Chondrocyte (in vitro differentiated cells): ENCODE measurements at regions not wholly inside any gene's neighbourhood (a gene's known extent, or its start where the extent isn't known, plus 50 kb on each side); places are given as distances from the start of the nearest gene placed in this dataset.

Experiments used
- DNase-seq: peaks from one replicate; pipeline ENCODE4 v3.0.0; 2021; ENCODE audit warnings: mixed read lengths, low spot score
- H3K27ac Mint-ChIP-seq: one replicate; pipeline ENCODE4 v1.8.0; 2021; ENCODE audit warnings: mild to moderate bottlenecking, moderate library complexity, mixed read lengths; ENCODE audit not compliant: unreplicated experiment
- H3K27me3 Mint-ChIP-seq: 2 replicates; pipeline ENCODE4 v1.8.0; 2021; ENCODE audit warnings: low read depth, mixed read lengths
- H3K36me3 Mint-ChIP-seq: 2 replicates; pipeline ENCODE4 v1.8.0; 2021; ENCODE audit warnings: low read depth, mixed read lengths
- H3K4me1 Mint-ChIP-seq: 2 replicates; pipeline ENCODE4 v1.8.0; 2021; ENCODE audit warnings: low read depth, mild to moderate bottlenecking, mixed read lengths
- H3K4me3 Mint-ChIP-seq: one replicate; pipeline ENCODE4 v1.8.0; 2021; ENCODE audit warnings: mild to moderate bottlenecking, moderate library complexity, mixed read lengths; ENCODE audit not compliant: unreplicated experiment
- H3K9me3 Mint-ChIP-seq: 2 replicates; pipeline ENCODE4 v1.8.0; 2021; ENCODE audit warnings: low read depth, mixed read lengths
- TF ChIP-seq, protein P1 (sequence below): fragments of 200-600 bp; sonication (generic); IDR thresholded peaks from 2 replicates; pipeline ENCODE4 v1.5.0; 2021; ENCODE audit warnings: antibody characterized with exemption, mild to moderate bottlenecking, moderate library complexity

DNA sequence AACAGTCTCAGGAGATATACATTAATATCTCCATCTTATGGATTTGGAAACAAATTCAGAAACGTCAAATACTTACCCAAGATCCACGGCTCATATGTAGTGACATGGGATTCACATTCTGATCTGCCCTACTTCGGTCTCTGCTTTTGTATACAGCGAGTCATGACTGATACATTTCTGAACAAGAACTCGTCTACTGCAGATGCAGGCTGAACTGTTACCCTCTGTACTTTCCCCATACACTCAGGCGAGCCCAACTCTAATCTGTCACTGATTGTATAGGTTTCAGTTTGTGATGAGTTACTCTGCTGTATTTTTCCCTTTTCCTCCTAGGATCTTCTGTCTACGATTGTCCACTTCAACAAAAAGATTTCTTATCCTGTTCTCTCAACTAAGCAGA is 441.6 kb downstream of the CCDC91 start:
- Mint-ChIP-seq H3K27me3 (peaks cover 19% of the 10 kb centered on the region), H3K36me3 (no peaks in the 10 kb centered on the region), H3K4me1 (no peaks in the 10 kb centered on the region), H3K27ac (no peak overlapping the region), H3K4me3 (no peak overlapping the region), H3K9me3 (no peaks in the 10 kb centered on the region)
- no peak for DNase-seq
- TF ChIP-seq, protein P1, sequence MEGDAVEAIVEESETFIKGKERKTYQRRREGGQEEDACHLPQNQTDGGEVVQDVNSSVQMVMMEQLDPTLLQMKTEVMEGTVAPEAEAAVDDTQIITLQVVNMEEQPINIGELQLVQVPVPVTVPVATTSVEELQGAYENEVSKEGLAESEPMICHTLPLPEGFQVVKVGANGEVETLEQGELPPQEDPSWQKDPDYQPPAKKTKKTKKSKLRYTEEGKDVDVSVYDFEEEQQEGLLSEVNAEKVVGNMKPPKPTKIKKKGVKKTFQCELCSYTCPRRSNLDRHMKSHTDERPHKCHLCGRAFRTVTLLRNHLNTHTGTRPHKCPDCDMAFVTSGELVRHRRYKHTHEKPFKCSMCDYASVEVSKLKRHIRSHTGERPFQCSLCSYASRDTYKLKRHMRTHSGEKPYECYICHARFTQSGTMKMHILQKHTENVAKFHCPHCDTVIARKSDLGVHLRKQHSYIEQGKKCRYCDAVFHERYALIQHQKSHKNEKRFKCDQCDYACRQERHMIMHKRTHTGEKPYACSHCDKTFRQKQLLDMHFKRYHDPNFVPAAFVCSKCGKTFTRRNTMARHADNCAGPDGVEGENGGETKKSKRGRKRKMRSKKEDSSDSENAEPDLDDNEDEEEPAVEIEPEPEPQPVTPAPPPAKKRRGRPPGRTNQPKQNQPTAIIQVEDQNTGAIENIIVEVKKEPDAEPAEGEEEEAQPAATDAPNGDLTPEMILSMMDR = no peak

DNA sequence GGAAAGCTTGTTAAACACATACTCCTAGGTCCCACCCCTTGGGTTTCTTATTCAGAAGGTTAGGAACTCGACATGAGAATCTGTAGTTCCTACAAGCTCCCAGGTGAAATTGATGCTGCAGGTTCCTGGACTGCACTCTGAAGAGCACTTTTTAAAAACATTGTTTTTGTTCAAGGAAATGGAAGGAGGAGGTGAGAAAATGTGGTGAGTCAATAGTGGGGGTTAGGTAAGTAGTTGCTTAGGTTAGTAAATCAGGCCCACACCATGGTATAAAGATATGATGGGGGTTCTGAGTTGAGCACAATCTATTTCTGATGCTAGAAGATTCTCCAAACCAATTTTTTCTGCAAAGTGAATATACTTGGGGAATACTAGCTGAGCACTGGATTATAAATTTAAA is 450.3 kb downstream of the CCDC91 start:
- H3K9me3 Mint-ChIP-seq = no peaks in the 10 kb centered on the region
- TF ChIP-seq, protein P1 = no peak

DNA sequence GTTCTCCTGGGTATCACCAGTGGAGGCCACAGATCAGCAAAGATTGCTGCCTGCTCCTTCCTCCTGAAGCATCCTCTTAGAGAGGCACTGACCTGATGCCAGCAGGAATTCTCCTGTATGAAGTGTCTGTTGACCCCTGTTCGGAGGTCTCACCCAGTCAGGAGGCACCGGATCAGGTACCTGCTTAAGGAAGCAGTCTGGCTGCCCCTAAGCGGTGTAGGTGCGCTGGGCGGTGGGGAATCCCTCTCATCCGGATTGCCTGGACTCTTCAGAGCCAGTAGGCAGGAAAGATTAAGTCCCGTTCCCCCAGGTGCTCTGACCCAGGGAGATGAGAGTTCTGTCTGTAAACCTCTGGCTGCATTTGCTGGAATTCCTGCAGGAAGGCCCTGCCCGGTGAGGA is 455.2 kb downstream of the CCDC91 start:
- Mint-ChIP-seq H3K4me3 (no peak overlapping the region), H3K27ac (no peak overlapping the region), H3K4me1 (no peaks in the 10 kb centered on the region), H3K9me3 (no peaks in the 10 kb centered on the region), H3K27me3 (peaks cover 2% of the 10 kb centered on the region), H3K36me3 (no peaks in the 10 kb centered on the region)
- no peak for DNase-seq
- TF ChIP-seq, protein P1 = no peak

More for the DNA sequence above, 450.3 kb downstream of the CCDC91 start:
- Mint-ChIP-seq H3K36me3 (no peaks in the 10 kb centered on the region), H3K4me1 (no peaks in the 10 kb centered on the region), H3K27ac (no peak overlapping the region), H3K4me3 (no peak overlapping the region), H3K27me3 (peaks cover 5% of the 10 kb centered on the region)
- DNase-seq = no peak

DNA sequence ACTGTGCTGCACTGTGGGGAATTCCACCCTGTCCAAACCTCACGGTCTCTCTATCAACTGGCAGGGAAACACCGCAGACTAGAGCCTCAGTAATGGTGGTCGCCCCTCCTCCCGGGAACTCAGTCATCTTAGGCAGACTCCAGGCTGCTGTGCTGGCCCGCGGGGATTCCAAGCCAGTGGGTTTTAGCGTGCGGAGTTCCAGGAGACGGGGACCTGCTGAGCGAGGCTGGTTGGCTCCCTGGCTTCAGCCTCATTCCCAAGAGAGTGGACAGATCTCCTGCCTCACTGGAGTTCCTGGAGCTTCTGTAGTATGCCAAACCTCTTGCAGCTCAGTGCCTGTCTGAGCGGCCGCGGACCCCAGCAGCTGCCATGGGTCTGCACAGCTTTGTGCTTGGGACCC is 455.6 kb downstream of the CCDC91 start:
- Mint-ChIP-seq H3K27me3 (peaks cover 2% of the 10 kb centered on the region), H3K36me3 (no peaks in the 10 kb centered on the region), H3K27ac (no peak overlapping the region), H3K4me3 (no peak overlapping the region), H3K9me3 (no peaks in the 10 kb centered on the region), H3K4me1 (no peaks in the 10 kb centered on the region)
- TF ChIP-seq, protein P1 = no peak
- no peak for DNase-seq

DNA sequence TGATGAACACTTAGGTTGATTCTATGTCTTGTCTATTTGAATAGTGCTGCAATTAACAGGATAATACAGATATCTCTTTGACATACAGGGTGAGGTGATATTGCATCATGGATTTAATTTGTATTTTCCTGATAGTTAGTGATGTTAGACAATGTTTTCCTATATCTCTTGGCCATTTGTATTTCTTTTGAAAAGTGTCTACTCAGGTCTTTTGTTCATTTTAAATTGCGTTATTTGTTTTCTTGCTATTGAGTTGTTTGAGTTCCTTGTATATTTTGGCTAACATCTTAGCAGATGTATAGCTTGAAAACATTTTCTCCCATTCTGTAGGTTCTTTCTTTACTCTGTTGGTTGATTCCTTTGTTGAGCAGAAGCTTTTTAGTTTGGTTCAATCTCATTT is 460.6 kb downstream of the CCDC91 start:
- DNase-seq = no peak
- Mint-ChIP-seq H3K27me3 (peaks cover 2% of the 10 kb centered on the region), H3K36me3 (peaks cover 2% of the 10 kb centered on the region), H3K27ac (no peak overlapping the region), H3K4me1 (no peaks in the 10 kb centered on the region), H3K9me3 (peaks cover 14% of the 10 kb centered on the region), H3K4me3 (no peak overlapping the region)
- TF ChIP-seq, protein P1 = no peak
